ENCODE measurements at regions not wholly inside any gene's neighbourhood (a gene's known extent, or its start where the extent isn't known, plus 50 kb on each side); places are given as distances from the start of the nearest gene placed in this dataset.

DNA sequence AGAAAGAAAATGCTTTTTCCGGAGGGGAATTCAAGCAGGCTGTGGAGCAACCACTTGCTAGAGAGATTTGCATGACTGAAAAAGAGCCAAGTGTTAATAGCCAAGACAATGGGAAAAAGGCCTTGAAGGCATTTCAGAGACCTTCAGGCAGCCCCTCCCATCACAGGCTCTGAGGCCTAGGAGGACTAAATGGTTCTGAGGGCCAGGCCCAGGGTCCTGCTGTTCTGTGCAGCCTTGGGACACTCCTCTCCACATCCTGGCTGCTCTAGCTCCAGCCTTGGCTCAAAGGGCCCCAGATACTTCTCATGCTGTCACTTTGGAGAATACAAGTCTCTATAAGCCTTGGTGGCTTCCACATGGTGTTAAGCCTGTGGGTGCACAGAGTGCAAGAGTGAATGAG, 81.8 kb downstream of the B3GNT2 start:
- no peaks in the 10 kb centered on the region for H3K36me3 ChIP-seq
- DNase-seq (ENCODE audit: low spot score in 2 of 2), result no peak
- H3K27ac ChIP-seq, result no peak overlapping the region
- H3K4me3 ChIP-seq, result no peak overlapping the region
- no peaks in the 10 kb centered on the region for H3K27me3 ChIP-seq
- WGBS, result 91% methylated on average over 1 of the region's 1 CpG
- H3K9me3 ChIP-seq, result no peaks in the 10 kb centered on the region
- no peaks in the 10 kb centered on the region for H3K4me1 ChIP-seq
- no peak for TF ChIP-seq EP300 (IDR thresholded peaks at IDR 0.05)
